IPS-18a (cell line): ENCODE measurements at regions not wholly inside any gene's neighbourhood (a gene's known extent, or its start where the extent isn't known, plus 50 kb on each side); places are given as distances from the start of the nearest gene placed in this dataset.

ENCODE experiments used
- H3K27ac ChIP-seq: one replicate; pipeline ENCODE4 v1.5.1; 2013; ENCODE audit warnings: low read length
- H3K27me3 ChIP-seq: one replicate; pipeline ENCODE4 v1.6.1; 2013; ENCODE audit warnings: mild to moderate bottlenecking, low read length; ENCODE audit not compliant: control insufficient read depth, insufficient read depth
- H3K36me3 ChIP-seq: one replicate; pipeline ENCODE4 v1.6.1; 2013; ENCODE audit warnings: low read depth, low read length; ENCODE audit not compliant: control insufficient read depth
- H3K4me1 ChIP-seq: one replicate; pipeline ENCODE4 v1.6.1; 2013; ENCODE audit warnings: low read depth, low read length; ENCODE audit not compliant: control insufficient read depth
- H3K4me3 ChIP-seq: one replicate; pipeline ENCODE4 v1.5.1; 2013; ENCODE audit warnings: low read length
- H3K9ac ChIP-seq: one replicate; pipeline ENCODE4 v1.6.1; 2013; ENCODE audit warnings: mild to moderate bottlenecking, low read length, moderate library complexity
- H3K9me3 ChIP-seq: one replicate; pipeline ENCODE4 v1.6.1; 2013; ENCODE audit warnings: low read depth, low read length; ENCODE audit not compliant: control insufficient read depth

GRCh38 chr1:87958201-87958600 lies 629.5 kb downstream of the LMO4 start:
- no peaks in the 10 kb centered on the region for H3K27me3 ChIP-seq
- no peaks in the 10 kb centered on the region for H3K4me1 ChIP-seq
- no peak overlapping the region for H3K9ac ChIP-seq
- H3K36me3 ChIP-seq = no peaks in the 10 kb centered on the region
- H3K4me3 ChIP-seq = no peak overlapping the region
- H3K9me3 ChIP-seq = no peaks in the 10 kb centered on the region
- H3K27ac ChIP-seq = no peak overlapping the region

GRCh38 chr1:87958716-87959115 lies 630.0 kb downstream of the LMO4 start:
- H3K4me1 ChIP-seq = no peaks in the 10 kb centered on the region
- no peak overlapping the region for H3K4me3 ChIP-seq
- H3K9ac ChIP-seq = no peak overlapping the region
- no peak overlapping the region for H3K27ac ChIP-seq
- no peaks in the 10 kb centered on the region for H3K27me3 ChIP-seq
- H3K36me3 ChIP-seq = no peaks in the 10 kb centered on the region
- no peaks in the 10 kb centered on the region for H3K9me3 ChIP-seq

GRCh38 chr1:87959236-87959635 lies 630.6 kb downstream of the LMO4 start:
- Histone ChIP-seq H3K36me3 (no peaks in the 10 kb centered on the region), H3K4me1 (no peaks in the 10 kb centered on the region), H3K9ac (no peak overlapping the region), H3K9me3 (no peaks in the 10 kb centered on the region), H3K27ac (no peak overlapping the region), H3K27me3 (no peaks in the 10 kb centered on the region), H3K4me3 (no peak overlapping the region)

- no peak overlapping the region for H3K27ac ChIP-seq
Observed at GRCh38 chr1:87961992-87962391, 633.3 kb downstream of the LMO4 start.

GRCh38 chr1:87963556-87963955 lies 634.9 kb downstream of the LMO4 start:
- Histone ChIP-seq H3K4me3 (no peak overlapping the region), H3K9me3 (no peaks in the 10 kb centered on the region), H3K27me3 (no peaks in the 10 kb centered on the region), H3K36me3 (no peaks in the 10 kb centered on the region), H3K9ac (no peak overlapping the region), H3K4me1 (peaks cover 10% of the 10 kb centered on the region), H3K27ac (no peak overlapping the region)

More at GRCh38 chr1:87961992-87962391, 633.3 kb downstream of the LMO4 start:
- Histone ChIP-seq H3K36me3 (no peaks in the 10 kb centered on the region), H3K9ac (no peak overlapping the region), H3K4me3 (no peak overlapping the region), H3K9me3 (no peaks in the 10 kb centered on the region), H3K4me1 (no peaks in the 10 kb centered on the region), H3K27me3 (no peaks in the 10 kb centered on the region)

- Histone ChIP-seq H3K27me3 (no peaks in the 10 kb centered on the region), H3K4me3 (no peak overlapping the region), H3K9me3 (no peaks in the 10 kb centered on the region), H3K36me3 (no peaks in the 10 kb centered on the region), H3K27ac (no peak overlapping the region), H3K4me1 (peaks cover 21% of the 10 kb centered on the region), H3K9ac (no peak overlapping the region)
Observed at GRCh38 chr1:87965193-87965592, 636.5 kb downstream of the LMO4 start.

- peaks cover 30% of the 10 kb centered on the region for H3K4me1 ChIP-seq
- no peaks in the 10 kb centered on the region for H3K27me3 ChIP-seq
- no peak overlapping the region for H3K9ac ChIP-seq
- H3K4me3 ChIP-seq = no peak overlapping the region
- H3K36me3 ChIP-seq = no peaks in the 10 kb centered on the region
- H3K9me3 ChIP-seq = no peaks in the 10 kb centered on the region
- H3K27ac ChIP-seq = no peak overlapping the region
Observed at GRCh38 chr1:87968197-87968955, 639.7 kb downstream of the LMO4 start.

- no peak overlapping the region for H3K4me3 ChIP-seq
- H3K27ac ChIP-seq = no peak overlapping the region
- peaks cover 36% of the 10 kb centered on the region for H3K4me1 ChIP-seq
- H3K36me3 ChIP-seq = no peaks in the 10 kb centered on the region
- no peaks in the 10 kb centered on the region for H3K27me3 ChIP-seq
- no peak overlapping the region for H3K9ac ChIP-seq
- H3K9me3 ChIP-seq = no peaks in the 10 kb centered on the region
Observed at GRCh38 chr1:87969040-87969439, 640.4 kb downstream of the LMO4 start.

GRCh38 chr1:87972811-87973210 lies 644.1 kb downstream of the LMO4 start:
- no peaks in the 10 kb centered on the region for H3K36me3 ChIP-seq
- H3K9ac ChIP-seq = no peak overlapping the region
- no peak overlapping the region for H3K27ac ChIP-seq
- H3K4me3 ChIP-seq = no peak overlapping the region
- peaks cover 38% of the 10 kb centered on the region for H3K4me1 ChIP-seq
- H3K9me3 ChIP-seq = no peaks in the 10 kb centered on the region
- no peaks in the 10 kb centered on the region for H3K27me3 ChIP-seq

- Histone ChIP-seq H3K9me3 (no peaks in the 10 kb centered on the region), H3K9ac (no peak overlapping the region), H3K4me3 (no peak overlapping the region), H3K36me3 (no peaks in the 10 kb centered on the region), H3K27me3 (no peaks in the 10 kb centered on the region), H3K4me1 (peaks cover 28% of the 10 kb centered on the region), H3K27ac (no peak overlapping the region)
Observed at GRCh38 chr1:87973896-87974295, 645.2 kb downstream of the LMO4 start.

- H3K36me3 ChIP-seq = no peaks in the 10 kb centered on the region
- no peak overlapping the region for H3K4me3 ChIP-seq
- H3K9ac ChIP-seq = no peak overlapping the region
- H3K4me1 ChIP-seq = peaks cover 28% of the 10 kb centered on the region
- H3K9me3 ChIP-seq = no peaks in the 10 kb centered on the region
- H3K27me3 ChIP-seq = no peaks in the 10 kb centered on the region
- H3K27ac ChIP-seq = no peak overlapping the region
Observed at GRCh38 chr1:87976316-87976715, 647.6 kb downstream of the LMO4 start.

- no peaks in the 10 kb centered on the region for H3K9me3 ChIP-seq
- H3K9ac ChIP-seq = no peak overlapping the region
- no peak overlapping the region for H3K27ac ChIP-seq
- peaks cover 28% of the 10 kb centered on the region for H3K4me1 ChIP-seq
- no peak overlapping the region for H3K4me3 ChIP-seq
- H3K27me3 ChIP-seq = no peaks in the 10 kb centered on the region
- no peaks in the 10 kb centered on the region for H3K36me3 ChIP-seq
Observed at GRCh38 chr1:87977145-87977544, 648.5 kb downstream of the LMO4 start.
